ENCODE measurements at regions not wholly inside any gene's neighbourhood (a gene's known extent, or its start where the extent isn't known, plus 50 kb on each side); places are given as distances from the start of the nearest gene placed in this dataset.

- TF ChIP-seq CTCF (IDR thresholded peaks at IDR 0.05 in 8 of 11, conservative IDR thresholded peaks at IDR 0.05 in 3 of 11) (no peak), POLR2A (IDR thresholded peaks at IDR 0.05) (no peak)
Observed at GRCh38 chr20:58586565-58587093, 64.5 kb upstream of the STX16 start.

All from spleen (tissue), 7 donors.